ENCODE measurements at regions not wholly inside any gene's neighbourhood (a gene's known extent, or its start where the extent isn't known, plus 50 kb on each side); places are given as distances from the start of the nearest gene placed in this dataset.

DNA sequence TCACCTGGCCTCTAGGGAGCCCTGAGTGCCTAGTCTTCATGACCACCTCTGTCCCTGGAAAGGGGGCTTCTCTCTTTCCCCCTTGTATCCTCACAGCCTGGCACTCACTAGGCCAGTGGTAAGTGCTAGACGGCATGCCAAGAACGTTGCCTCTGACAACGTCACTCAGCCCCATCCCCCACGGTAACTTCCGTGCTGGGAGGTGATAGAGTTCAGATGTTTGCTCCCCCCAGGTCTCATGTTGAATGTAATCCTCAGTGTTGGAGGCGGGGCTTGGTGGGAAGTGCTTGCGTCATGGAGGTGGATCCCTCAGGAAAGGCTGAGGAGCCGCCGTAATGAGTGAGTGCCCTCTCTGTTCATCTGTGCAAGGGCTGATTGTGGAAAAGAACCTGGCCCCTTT lies 343.3 kb upstream of the MKI67 start:
- no peak for DNase-seq (ENCODE audit: low read depth)

- DNase-seq (ENCODE audit: low read depth), result no peak
Measured at GRCh38 chr10:128470321-128470965, 344.2 kb upstream of the MKI67 start.

DNA sequence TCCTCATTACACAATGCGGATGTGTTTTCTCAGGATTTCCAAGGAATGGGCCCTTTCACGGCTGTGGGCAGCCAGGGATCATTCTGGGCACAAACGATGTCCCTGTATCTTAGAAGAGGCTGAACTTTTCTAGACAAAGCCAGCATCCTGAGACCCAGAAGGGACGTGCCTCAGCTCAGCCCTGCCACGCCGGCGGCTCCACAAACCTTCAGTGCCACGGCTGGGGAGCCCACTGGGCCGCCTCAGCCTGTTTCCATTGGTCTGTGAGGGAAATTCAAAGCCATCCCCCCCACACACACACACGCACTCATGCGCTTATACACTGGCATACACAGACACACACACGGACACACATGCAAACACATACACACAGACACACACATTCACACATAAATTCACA lies 344.9 kb upstream of the MKI67 start:
- DNase-seq (ENCODE audit: low read depth), result no peak

GRCh38 chr10:128472196-128472595 lies 346.0 kb upstream of the MKI67 start:
- DNase-seq (ENCODE audit: low read depth), result no peak

- no peak for DNase-seq (ENCODE audit: low read depth)
Measured at GRCh38 chr10:128473396-128473795, 347.2 kb upstream of the MKI67 start.

DNA sequence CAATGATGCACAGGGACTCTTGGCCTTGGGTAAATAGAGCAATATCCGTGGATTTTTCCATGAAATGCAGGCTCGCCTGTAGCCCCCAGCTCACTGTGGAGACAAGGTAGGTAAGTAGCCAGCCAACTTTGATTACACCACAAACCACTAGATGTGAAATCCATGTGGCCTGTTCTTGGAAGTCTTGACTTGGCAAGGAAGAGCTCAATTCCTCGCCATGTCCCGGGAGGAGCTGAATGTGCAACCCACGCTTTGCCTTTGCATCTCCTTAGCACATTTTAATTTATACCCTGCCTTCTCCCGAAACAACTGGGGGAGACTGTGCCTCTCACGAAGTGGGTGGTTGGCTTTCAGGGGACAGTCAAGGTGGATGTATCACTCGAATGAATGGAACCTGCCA lies 347.7 kb upstream of the MKI67 start:
- DNase-seq (ENCODE audit: low read depth), result no peak

- no peak for DNase-seq (ENCODE audit: low read depth)
Measured at GRCh38 chr10:128474571-128474970, 348.3 kb upstream of the MKI67 start.

GRCh38 chr10:128475686-128476367 lies 349.6 kb upstream of the MKI67 start:
- no peak for DNase-seq (ENCODE audit: low read depth)

DNA sequence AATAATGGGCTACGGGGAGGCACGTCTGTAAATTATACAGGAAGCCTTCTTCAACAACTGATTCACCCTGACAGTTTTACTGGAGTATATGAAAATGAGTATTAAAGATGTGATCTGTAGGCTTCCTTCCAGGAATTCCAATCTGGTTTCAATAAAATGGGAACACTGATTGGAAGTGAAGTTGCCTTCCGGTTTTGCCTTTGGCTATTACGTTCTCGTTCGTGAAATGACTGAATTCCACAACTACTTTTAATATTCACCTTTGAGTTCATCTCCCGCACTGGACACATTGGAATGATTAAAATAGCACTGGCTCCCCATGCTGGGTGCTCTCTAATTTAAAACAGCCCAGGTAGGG lies 350.1 kb upstream of the MKI67 start:
- DNase-seq (ENCODE audit: low read depth), result no peak

DNA sequence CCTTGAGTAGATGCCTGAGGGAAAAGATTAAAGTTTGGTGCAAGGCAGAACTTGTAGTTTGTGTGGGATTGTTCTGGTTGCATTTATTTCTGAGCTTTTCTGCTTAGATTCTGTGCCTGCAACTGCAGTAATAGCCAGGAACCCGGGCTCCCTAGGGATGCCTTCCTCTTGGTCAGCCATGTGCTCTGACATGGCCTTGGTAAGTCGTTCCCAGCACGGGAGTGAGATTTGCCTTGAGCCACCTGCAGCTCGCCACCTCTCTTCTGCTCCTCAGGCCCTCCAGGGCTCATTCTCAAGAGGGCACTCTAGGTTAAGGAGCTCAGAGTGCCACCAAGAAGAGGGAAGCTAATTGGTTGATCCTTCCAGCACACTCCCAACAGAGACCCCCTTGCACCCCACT lies 350.6 kb upstream of the MKI67 start:
- DNase-seq (ENCODE audit: low read depth), result no peak

DNA sequence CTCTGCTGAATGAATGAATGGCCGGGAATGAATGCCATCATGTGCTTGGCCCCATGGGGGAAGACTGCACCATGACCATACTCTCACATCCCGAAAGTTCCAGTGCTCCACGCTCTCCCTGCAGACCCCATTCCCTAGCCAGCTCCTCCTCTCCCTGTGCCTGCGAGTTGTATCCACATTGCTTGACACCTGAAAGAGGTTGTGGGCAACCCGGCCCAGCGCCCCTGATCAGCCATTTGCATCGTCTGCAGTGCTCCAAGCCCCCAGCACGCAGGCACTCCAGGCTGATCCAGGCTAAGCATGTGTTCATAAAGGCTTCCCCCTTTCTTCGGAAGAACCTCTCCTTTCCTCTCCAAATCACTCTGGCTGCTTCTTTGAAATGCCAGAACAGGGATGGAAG lies 354.4 kb upstream of the MKI67 start:
- DNase-seq (ENCODE audit: low read depth), result no peak

- DNase-seq (ENCODE audit: low read depth), result no peak
Measured at GRCh38 chr10:128481152-128481840, 355.1 kb upstream of the MKI67 start.

- DNase-seq (ENCODE audit: low read depth), result no peak
Measured at GRCh38 chr10:128482052-128482451, 355.8 kb upstream of the MKI67 start.

DNA sequence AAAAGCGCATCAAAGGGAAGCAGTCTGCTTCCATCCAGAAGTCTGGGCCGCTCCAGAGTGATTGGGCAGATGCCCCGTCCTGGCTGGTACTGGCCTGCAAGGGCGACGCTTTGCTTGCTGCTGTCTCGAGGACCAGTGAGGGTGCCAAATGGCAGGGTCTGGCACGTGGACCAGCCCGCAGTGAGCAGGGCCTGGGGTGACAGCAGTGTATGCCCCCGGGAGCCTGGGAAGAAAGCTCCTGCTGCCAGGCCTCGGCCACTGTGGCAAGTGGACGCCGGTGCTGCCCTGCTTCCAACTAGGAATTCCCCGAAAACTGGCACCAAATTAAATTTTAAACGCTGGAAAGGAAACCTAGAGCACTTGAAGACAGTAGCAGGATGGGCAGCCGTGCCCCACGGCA lies 357.0 kb upstream of the MKI67 start:
- DNase-seq (ENCODE audit: low read depth), result no peak

GRCh38 chr10:128484041-128484440 lies 357.8 kb upstream of the MKI67 start:
- no peak for DNase-seq (ENCODE audit: low read depth)

DNA sequence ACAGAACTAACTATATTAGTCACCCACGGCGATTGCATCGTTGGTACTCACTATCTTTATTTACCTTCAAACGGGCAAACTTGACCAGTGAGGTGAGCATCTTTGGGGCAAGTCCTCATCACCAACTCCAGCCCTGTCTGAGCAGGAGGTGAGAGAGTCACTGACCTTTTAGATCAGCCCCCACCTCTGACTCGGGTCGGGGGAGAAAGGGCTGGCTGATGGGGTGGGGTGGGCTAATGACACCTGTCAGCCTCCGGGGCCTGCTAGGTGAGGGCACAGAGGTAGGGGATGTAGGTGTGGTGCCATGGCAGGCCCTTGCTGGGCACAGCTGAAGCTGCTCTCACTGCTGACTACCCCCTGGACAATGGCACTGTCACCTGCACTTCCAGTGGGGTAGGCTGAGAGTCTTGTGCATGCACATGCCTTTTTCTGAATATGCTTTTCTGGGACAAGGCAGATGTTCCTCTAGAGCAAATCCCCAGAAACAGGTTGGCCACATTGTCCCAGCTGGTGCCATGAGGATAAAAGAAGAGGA lies 359.5 kb upstream of the MKI67 start:
- no peak for DNase-seq (ENCODE audit: low read depth)

- no peak for DNase-seq (ENCODE audit: low read depth)
Measured at GRCh38 chr10:128487517-128487916, 361.3 kb upstream of the MKI67 start.

DNA sequence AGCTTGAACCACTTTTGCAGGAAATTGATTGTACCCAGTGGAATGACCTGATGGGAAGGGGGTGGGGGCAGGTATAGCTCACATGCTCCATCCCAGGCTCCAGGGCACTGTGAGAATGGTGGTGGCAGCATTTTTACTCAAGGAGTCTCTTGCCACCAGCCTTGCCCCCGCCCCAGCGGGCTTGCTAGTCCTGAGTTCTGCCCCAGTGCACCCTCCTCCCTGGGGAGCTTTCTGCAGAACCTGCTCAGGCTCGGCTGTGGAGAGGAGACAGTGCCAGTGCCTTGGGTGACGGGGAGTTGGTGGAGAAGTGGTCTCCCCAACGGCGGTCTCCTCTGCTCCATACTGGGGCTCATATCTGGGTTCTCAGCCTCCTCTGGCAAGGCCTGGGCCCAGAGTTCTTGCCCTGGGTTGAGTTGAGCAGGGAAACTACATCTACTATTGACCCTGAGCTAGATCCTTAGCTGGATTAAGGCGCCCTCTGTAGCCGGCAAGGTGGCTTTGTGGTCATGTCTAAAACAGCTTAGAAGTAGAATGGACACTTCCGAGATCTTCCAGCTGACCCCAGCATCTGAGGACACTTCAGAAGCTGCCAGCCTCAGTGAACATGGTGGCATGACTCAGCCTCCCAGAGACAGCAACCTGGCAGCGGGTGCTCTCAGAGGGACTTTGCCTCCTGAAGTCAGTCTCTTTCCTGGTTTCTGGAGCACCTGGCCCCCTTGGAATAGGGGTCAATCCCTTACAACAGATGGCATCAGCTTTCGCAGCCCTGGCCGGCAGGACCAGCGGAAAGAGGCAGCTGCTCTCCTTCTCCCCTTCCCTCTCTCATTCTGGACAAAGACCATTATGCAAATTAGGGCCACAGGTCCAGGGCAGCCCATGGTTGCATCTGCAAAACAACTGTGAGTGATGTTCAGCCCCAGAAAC lies 363.4 kb upstream of the MKI67 start:
- no peak for DNase-seq (ENCODE audit: low read depth)

GRCh38 chr10:128491686-128492085 lies 365.5 kb upstream of the MKI67 start:
- DNase-seq (ENCODE audit: low read depth), result no peak

GRCh38 chr10:128493811-128494210 lies 367.6 kb upstream of the MKI67 start:
- DNase-seq (ENCODE audit: low read depth), result no peak

- no peak for DNase-seq (ENCODE audit: low read depth)
Measured at GRCh38 chr10:128494665-128495064, 368.4 kb upstream of the MKI67 start.

- no peak for DNase-seq (ENCODE audit: low read depth)
Measured at GRCh38 chr10:128497660-128498377, 371.6 kb upstream of the MKI67 start.

Measured in stimulated activated CD8-positive, alpha-beta memory T cell treated with anti-CD3 and anti-CD28 coated beads, Interleukin-15, amount 100 ng/mL, for 24 hours (primary cell).